CD4-positive, alpha-beta T cell treated with Interleukin-4 for 1 hour (primary cell): ENCODE measurements at regions not wholly inside any gene's neighbourhood (a gene's known extent, or its start where the extent isn't known, plus 50 kb on each side); places are given as distances from the start of the nearest gene placed in this dataset.
"Not testable (repeated sequence)": the region's sequence is repeated elsewhere in the genome, so short reads cannot be mapped to it uniquely, and the experiment has no call there.

Experiments
- DNase-seq, 2 donors: peaks; one replicate each; pipeline ENCODE4 v3.0.0-alpha.2; 2020 to 2022

- not testable (repeated sequence) for DNase-seq
Measured at GRCh38 chr21:9001890-9002663, 1519.3 kb upstream of the TPTE start.

- not testable (repeated sequence) for DNase-seq
Measured at GRCh38 chr21:9003909-9004814, 1517.2 kb upstream of the TPTE start.

DNA sequence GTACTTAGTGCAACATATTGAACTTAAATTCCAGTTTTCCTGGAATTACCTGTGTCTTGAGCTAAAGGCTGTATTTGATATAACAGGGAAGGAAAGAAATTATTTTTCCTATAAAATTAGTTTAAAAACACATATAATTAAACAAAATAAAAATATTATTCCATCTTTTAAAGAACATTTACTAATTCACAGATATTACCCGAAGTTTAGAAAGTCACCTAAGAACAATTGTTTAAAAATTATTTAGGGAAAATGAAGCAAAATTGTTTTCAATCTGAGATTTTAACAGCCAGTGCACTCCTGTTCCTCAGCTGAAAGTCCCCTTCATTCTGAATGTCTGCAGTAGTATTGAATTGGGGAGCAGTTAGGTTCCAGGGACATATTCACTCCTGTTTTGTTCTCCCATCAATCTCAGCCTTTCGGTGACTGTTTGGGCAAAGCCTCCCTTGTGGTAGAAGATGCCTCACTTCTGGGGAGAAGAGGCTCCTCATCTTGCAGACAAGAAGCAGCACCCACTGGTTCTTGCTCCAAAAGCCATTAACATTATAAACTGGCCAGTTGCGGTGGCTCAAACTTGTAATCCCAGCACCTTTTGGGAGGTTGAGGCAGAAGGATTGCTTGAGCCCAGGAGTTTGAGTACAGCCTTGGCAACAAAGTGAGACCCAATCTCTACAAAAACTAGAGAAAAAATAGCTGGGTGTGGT, 1516.4 kb upstream of the TPTE start:
- DNase-seq, result not testable (repeated sequence)

DNA sequence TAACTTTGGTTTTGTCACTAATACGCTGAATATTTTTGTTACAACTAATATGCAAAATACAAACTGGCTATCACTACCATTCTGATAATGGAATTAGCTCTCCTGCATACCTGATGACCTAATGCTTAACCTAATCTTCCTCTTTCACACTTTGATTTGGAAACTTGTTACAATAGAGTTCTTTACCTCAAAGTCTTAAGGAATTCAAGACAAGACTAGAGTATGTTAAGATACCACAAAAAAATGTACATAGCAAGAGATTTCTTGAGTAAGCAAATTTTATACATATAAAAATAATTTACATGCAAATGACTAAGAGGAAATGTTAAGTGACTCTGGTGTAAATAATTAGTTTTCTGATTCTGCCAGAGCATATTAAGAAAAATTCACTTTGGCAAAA, 1515.7 kb upstream of the TPTE start:
- not testable (repeated sequence) for DNase-seq

- DNase-seq, result not testable (repeated sequence)
Measured at GRCh38 chr21:9006111-9006510, 1515.3 kb upstream of the TPTE start.

DNA sequence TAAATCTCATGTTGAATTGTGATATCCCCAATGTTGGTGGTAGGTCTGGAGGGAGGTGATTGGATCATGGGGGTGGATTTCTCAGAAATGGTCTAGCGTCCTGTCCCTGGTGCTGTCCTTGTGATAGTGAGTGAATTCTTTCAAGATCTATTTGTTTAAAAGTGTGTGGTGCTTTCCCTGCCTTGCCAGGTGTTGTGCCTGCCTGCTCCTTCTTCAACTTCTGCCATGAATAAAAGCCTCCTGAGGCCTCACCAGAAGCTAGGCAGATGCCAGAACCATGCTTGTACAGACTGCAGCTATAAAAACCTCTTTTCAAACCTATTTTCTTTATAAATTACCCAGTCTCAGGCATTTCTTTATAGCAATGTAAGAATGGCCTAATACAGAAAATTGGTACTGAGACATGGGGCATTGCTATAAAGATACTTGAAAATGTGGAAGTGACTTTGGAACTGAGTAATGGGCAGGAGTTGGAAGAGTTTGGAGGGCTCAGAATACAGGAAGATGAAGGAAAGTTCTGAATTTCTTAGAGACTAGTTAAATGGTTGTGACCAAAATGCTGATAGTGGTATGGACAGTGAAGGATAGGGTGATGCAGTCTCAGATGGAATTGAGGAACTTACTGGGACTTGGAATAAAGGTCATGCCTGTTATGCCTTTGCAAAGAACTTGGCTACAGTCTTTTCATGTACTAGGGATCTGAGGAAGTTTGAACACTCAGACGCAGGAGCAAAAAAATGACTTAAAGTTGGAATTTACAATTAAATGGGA, 1514.6 kb upstream of the TPTE start:
- not testable (repeated sequence) for DNase-seq

GRCh38 chr21:9008636-9009035, 1512.7 kb upstream of the TPTE start:
- DNase-seq, result no peak

- DNase-seq, result not testable (repeated sequence)
Measured at GRCh38 chr21:9009267-9010016, 1511.9 kb upstream of the TPTE start.

DNA sequence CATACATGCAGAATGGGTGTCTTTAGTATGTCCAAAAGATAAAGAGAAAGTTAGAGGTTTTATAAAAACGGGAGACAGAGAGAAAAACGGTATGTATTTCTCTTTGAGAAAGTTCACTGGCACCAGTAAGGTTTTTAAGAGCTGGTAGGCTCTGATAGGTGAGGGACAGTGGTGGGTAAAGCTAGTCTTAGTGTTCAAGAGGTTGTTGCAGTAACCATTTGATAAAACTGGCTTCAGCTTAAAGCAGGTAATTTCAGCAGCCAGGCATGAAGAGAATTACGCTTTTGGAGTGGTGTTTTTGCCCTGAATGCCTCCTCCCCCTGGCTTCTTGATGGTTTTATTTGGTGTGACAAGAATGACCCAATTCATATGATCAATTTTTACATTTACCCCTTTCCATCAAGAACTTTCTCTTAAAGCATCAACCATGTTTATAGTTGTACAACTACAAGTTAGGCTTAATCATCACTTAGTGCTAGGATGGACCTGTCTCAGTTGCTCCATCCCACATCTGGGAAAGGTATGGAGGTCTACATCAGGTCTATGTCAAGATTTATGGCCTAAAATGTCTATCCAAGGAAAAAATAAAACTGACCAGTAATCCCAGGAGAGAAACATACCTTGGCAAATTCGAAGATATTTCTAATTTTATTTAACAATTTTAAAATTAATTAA, 1511.1 kb upstream of the TPTE start:
- DNase-seq, result not testable (repeated sequence)

DNA sequence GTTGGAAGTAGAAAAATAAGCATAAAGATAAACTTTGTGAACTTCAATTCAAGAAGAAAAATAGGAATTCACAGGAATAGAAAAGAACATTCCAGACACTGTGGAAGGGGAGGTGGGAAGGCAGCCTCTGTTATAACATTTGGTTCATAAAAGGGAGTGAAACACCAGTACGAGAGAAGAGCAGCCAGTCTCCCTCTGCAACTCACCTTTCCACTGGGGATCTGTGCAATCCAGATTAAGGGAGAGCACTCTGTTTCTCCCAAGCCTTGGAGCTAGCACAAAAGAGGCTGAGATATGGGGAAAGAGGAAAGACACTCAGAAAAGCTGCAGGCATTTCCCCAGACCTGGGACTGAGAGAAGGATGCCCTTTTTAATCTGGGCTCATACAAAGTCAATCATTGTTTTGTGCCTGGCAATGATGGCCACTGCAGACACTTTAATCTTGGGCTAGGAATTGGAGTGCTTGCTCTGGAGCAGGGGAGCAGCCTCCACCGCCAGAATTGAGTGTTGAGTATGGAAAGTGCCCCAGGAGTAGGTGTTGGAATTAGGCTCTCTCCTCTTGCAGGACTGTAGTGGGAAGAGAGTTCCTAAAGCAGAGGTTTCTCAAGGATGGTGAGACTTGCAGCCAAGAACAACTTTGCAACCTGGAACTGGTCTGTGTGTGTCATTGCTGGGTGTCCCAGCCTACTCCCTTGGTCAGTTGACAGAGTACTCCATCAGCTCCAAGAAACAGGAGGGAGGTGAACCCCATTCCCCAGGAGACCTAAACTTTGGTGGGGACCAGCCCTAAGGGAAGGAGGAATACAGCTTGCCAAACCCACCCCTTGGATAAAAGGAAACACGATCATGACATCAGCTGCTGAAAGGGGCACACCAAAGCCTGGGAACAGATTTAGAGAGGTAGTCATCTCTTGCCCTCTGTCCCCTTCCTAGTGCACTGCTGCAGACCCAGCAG, 1510.2 kb upstream of the TPTE start:
- not testable (repeated sequence) for DNase-seq

DNA sequence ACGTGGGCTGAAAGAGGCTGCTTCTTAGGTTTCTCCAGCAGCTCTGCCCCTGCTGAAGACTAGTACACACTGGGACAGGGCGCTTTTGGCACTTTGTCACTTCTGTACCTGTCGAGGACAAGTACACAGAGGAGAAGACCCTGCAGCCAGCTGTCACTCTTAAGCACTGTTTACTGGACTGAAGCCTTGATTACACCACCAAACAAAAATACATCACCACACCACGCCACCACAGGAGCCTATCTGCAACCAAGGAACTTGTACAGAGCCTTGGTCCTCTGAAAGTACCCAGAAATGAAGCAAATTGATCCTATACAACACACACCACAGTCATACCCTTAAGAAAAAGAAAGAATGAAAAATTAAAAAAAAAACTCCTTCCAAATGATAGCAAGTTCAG, 1509.5 kb upstream of the TPTE start:
- not testable (repeated sequence) for DNase-seq

DNA sequence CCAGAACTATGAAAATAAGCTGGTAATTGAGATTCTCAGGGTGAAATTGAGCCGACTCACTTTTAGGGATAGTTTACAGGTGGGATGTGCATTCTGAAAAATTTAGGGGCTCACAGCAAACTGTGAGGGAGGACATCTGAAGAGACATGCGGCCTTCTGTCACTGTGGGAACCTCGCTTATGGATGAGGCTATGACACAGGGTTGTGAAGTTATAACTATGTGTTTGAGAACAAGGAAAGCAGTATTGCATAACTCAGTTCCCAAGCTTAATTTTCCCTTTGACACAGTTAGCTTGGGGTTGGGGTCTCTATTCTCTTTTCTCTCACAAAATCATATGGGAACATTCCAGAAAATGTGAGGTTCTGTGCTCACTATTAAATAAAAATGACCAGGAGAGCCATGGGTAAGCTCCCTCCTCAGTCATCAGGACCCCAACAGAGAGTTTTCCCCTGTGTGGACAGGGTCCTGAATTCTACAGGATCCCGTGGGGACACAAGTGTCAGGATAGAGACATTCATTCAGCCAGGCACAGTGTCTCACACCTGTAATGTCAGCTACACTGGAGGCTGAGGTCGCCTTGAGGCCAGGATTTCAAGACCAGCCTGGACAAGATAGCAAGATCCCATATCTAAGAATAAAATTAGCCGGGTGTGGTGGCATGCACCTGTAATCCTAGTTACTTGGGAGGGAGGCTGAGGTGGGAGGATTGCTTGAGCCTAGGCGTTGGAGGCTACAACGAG, 1507.7 kb upstream of the TPTE start:
- DNase-seq, result not testable (repeated sequence)

- DNase-seq, result not testable (repeated sequence)
Measured at GRCh38 chr21:9014243-9014734, 1507.1 kb upstream of the TPTE start.

DNA sequence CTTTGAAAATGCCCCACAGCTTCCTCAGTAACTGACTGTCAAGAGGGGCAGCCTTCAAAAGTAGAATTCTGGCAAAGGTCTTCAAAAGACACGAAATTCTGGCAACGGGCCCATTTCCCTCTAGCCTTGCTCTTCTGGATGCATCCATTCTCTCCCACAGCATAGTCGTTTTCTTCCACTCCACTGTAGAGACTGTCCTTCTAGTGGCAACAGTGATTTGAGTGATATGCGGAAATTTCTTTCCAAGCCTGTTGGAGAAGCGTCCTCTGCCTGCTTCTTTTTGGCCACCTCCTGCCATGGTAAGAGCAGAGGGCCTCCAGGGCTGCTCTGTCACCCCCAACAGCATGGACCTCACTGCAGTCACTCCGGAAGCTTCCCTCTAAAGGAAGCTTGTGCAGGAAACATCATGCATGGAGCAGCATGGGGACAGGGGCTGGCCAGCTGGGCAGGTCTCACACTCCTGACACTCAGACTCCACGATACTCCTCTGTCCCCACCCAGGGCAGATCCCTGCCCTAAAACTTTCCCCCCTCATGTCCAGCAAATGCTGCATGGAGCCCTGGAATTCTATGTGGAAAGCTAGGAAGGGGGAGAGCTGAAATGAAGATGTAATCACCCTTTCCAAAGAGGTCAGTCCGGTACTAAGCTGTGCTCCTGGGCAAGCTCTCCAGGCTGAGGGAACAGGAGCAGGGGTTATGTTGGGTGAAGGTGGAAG, 1505.7 kb upstream of the TPTE start:
- not testable (repeated sequence) for DNase-seq

GRCh38 chr21:9017206-9017605, 1504.2 kb upstream of the TPTE start:
- not testable (repeated sequence) for DNase-seq

DNA sequence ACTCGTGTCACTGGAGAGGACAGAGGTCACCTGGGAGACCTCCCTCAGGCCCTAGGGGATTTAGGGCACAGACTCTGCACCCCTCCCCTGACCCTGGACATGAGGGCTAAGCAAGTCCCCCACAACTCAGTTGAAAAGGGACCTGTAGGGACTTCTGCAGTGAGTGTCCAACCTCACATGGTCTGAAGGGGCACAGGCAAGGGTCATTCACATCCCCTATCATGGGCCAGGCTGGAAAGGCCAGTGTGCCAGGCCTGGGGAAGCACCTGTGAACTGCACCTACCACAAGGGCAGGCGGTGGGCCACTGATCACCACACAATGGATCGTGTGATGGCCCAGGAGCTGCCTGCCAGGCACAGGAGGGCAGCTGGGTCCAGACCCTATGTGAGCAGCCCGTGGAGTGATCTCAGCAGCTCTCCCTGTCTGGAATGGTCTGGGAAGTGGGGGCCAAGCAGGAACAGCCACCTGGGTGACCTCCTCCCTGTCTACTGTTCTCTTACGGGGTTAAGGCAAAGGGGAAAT, 1502.6 kb upstream of the TPTE start:
- DNase-seq, result not testable (repeated sequence)

- DNase-seq, result not testable (repeated sequence)
Measured at GRCh38 chr21:9024006-9024767, 1497.2 kb upstream of the TPTE start.
